IPS DF 6.9 (cell line): ENCODE measurements at regions not wholly inside any gene's neighbourhood (a gene's known extent, or its start where the extent isn't known, plus 50 kb on each side); places are given as distances from the start of the nearest gene placed in this dataset.

Experiments used
- DNase-seq: peaks from one replicate; pipeline ENCODE4 v3.0.0-alpha.2; 2013; ENCODE audit warnings: low read depth, low spot score
- H3K27ac ChIP-seq: one replicate; pipeline ENCODE4 v1.5.1; 2013; ENCODE audit warnings: low read length, control low read depth
- H3K27me3 ChIP-seq: 2 replicates; pipeline ENCODE4 v1.6.1; 2013; ENCODE audit warnings: mild to moderate bottlenecking, low read length; ENCODE audit not compliant: control insufficient read depth, insufficient read depth
- H3K36me3 ChIP-seq: 2 replicates; pipeline ENCODE4 v1.6.1; 2013; ENCODE audit warnings: low read length; ENCODE audit not compliant: control insufficient read depth, insufficient read depth
- H3K4me1 ChIP-seq: 2 replicates; pipeline ENCODE4 v1.6.1; 2013; ENCODE audit warnings: low read length; ENCODE audit not compliant: control insufficient read depth, insufficient read depth
- H3K4me3 ChIP-seq: 2 replicates; pipeline ENCODE4 v1.5.1; 2013; ENCODE audit warnings: mild to moderate bottlenecking, low read length
- H3K9me3 ChIP-seq: 2 replicates; pipeline ENCODE4 v1.6.1; 2013; ENCODE audit warnings: low read length, inconsistent platforms; ENCODE audit not compliant: control insufficient read depth, insufficient read depth
- WGBS: extraction: QIAGEN DNeasy Blood & Tissue Kit; methylation state at CpG from one replicate; pipeline ENCODE4 v1.1.7; 2013; ENCODE audit warnings: mixed read lengths, missing lambda C conversion rate; ENCODE audit not compliant: insufficient read length, insufficient coverage; 5-methylcytosine and 5-hydroxymethylcytosine counted together

DNA sequence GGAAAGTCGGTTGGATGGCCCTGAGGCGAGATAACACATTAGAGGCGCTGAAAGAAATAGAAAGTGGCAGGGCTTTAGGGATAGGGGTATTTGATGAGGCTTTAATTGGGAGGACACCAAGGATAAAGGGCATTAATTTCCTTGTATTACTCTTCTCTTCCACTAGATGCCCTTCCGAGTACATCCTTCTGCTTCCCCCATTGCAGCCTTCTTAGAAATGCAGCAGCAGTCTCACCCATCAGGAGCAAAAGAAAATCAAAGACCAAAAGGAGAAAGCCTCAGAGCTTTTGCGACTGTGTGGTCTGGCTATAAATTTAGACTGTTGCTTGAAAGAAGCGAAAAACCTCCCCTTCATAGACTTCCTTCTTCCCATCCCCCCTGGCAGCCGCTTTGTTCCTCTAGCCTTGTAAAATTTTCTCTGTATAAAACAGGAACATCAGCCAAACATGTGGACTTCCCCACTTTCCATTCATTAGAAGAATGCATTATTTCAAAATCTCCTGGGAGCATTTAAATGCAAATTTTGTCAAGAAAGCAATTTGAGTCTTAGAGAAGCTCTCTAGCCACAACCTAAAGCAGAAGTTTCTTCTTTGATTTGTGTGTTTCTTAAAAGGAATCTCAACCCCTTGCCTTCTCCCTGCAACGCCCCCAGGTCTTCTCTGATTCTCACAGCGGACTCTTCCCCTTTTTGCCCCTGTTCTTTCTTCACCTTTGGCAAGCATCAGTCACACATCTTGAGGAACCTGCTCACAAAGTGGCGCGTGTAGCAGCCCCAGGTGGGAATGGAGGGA lies 76.6 kb downstream of the NDUFS5 start:
- WGBS: no CpG with 5 or more reads among the region's 11 CpGs
- Histone ChIP-seq H3K9me3 (no peaks in the 10 kb centered on the region), H3K27ac (peak overlapping the region; percentile 18), H3K4me1 (peaks cover 6% of the 10 kb centered on the region; the same call in 1 of the 2 replicates), H3K36me3 (no peaks in the 10 kb centered on the region), H3K4me3 (no peak overlapping the region), H3K27me3 (no peaks in the 10 kb centered on the region)
- no peak for DNase-seq

DNA sequence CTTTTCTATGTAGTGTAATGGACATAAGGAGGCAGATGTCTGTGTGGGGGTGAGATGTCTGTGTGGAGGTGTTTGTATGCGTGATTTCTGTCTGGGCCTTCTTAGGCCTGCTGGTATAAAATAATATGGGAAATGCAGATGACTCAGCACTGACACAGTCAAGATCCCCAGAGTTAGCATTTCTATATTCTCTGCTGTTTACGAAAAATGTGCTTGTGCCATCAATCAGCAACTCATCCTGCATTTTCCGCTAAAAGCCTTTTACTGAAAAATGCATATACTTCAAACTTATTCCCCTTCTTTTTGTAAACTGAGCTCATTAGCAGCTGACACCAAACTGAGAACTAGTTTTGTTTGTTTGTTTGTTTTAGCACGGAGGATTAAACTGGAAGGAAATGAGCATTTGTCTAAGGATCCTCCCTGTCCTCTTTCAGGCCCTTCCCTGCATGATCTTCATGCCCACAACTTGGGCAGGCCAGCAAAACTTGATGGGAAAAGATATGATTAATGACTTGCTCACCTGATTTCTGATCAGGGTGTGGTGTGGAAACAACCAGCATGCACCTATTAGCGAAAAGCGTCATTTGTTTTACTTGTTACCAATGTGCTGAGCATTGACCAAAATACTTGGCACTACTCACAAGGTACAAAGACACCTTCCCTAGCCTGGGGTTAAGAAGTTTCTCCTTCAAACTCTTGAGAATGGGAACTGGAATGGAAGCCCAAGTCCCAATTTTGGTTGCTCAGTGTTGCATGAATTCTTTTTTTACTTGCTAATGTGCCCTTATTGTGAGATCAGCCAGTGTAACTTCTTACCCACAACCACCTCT lies 77.4 kb downstream of the NDUFS5 start:
- no peaks in the 10 kb centered on the region for H3K36me3 ChIP-seq
- no peaks in the 10 kb centered on the region for H3K27me3 ChIP-seq
- H3K9me3 ChIP-seq: no peaks in the 10 kb centered on the region
- H3K4me3 ChIP-seq: no peak overlapping the region
- no CpG with 5 or more reads among the region's 6 CpGs for WGBS
- peak overlapping the region; percentile 18 for H3K27ac ChIP-seq
- no peak for DNase-seq
- peaks cover 8% of the 10 kb centered on the region; the same call in 1 of the 2 replicates for H3K4me1 ChIP-seq

- H3K4me3 ChIP-seq: peak overlapping the region; percentile 92; the same call in 1 of the 2 replicates
- H3K27me3 ChIP-seq: no peaks in the 10 kb centered on the region
- no peaks in the 10 kb centered on the region for H3K9me3 ChIP-seq
- H3K36me3 ChIP-seq: no peaks in the 10 kb centered on the region
- H3K27ac ChIP-seq: no peak overlapping the region
- DNase-seq: no peak
- H3K4me1 ChIP-seq: peaks cover 8% of the 10 kb centered on the region; the same call in 1 of the 2 replicates
- no CpG with 5 or more reads among the region's 25 CpGs for WGBS
Observed at GRCh38 chr1:39104158-39105060, 78.3 kb downstream of the NDUFS5 start.

DNA sequence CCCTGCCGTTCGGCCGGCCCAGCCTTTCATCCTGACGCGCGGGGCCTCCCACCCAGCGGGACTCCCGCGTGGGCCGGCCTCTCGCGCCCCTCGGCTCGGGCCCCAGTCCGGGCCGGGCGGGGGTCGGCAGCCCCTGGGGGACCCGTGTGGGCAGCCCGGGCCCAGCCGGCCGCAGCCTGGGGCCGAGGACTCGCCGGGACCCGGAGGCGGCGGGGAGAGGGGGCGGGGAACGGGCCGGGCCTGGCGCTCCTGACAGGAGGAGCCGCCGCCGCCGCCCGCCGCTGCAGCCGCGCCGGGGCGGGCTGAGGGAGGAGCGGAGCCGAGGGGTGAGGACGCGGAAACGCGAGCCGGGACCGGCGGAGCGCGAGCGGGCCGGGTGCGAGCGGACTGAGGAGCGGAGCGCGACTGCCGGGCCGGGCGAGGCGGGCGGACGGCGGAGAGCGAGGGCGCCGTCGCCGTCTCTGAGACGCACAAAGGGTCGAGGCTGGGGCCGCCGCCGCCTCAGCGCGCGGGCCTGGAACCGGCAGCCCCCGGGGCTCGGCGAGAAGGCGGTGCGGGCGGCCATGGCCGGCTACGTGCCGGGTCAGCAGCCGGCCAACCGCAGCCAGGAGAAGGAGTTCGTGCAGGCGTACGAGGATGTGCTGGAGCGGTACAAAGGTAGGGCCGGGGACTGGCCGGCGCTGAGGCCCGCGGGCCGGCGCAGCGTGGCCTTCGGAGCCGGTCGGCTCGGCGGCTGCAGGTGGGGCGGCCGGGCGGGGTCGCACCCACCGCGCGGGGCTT lies 79.1 kb downstream of the NDUFS5 start:
- Histone ChIP-seq H3K27me3 (no peaks in the 10 kb centered on the region), H3K36me3 (no peaks in the 10 kb centered on the region), H3K27ac (no peak overlapping the region), H3K4me3 (peak overlapping the region; percentile 92), H3K4me1 (peaks cover 8% of the 10 kb centered on the region; the same call in 1 of the 2 replicates), H3K9me3 (no peaks in the 10 kb centered on the region)
- no CpG with 5 or more reads among the region's 116 CpGs for WGBS
- DNase-seq: no peak

DNA sequence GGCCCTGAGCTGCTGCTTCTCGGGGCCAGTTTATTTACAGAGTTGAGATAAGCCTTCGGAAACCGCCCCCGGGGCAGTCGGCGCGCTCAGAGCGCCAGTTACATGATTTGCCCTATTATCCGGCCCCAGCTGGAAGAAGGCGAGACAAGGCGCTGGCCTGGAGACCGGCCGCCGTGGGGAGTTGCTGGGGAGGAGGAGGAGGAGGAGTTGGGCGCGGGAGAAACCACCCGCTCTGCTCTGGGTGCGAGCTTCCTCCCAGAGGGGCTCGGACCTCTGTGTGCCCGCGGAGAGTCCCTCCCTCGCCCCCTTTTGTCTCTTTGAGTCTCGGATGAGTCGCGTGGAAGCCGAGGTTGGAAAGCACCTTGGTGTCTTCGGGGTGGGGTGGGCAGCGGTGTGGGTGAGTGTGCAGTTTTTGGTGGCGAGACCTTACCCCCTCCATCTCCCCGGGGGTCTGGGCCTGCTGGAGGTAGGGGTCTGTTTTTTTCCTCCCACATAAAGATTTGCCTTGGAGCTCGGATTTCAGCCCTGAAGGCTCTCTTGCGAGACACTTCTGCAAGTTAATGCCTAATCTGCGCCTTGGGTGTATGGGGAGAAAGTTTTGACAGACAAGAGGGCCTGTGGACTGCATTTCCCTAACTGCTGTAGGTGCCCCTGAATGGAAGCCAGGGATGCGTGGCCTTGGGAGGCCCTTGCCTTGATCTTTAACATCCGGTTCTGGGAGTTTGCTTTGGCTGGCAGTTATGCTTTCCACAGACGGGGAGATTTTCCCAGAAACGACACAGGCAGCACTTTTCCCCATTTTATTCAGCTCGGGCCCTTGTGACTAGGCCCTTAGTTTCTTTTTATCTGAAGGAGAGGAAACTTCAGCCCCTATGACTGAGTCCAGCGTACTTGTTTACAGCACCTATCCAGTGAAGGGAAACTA lies 80.0 kb downstream of the NDUFS5 start:
- H3K36me3 ChIP-seq: no peaks in the 10 kb centered on the region
- H3K27ac ChIP-seq: no peak overlapping the region
- H3K27me3 ChIP-seq: no peaks in the 10 kb centered on the region
- peaks cover 8% of the 10 kb centered on the region; the same call in 1 of the 2 replicates for H3K4me1 ChIP-seq
- H3K9me3 ChIP-seq: no peaks in the 10 kb centered on the region
- DNase-seq: no peak
- WGBS: no CpG with 5 or more reads among the region's 39 CpGs
- peak overlapping the region; percentile 92 for H3K4me3 ChIP-seq

GRCh38 chr1:39106801-39107327 lies 80.7 kb downstream of the NDUFS5 start:
- Histone ChIP-seq H3K9me3 (no peaks in the 10 kb centered on the region), H3K27me3 (no peaks in the 10 kb centered on the region), H3K27ac (no peak overlapping the region), H3K4me3 (peak overlapping the region; percentile 19; the same call in 1 of the 2 replicates), H3K36me3 (no peaks in the 10 kb centered on the region), H3K4me1 (peaks cover 8% of the 10 kb centered on the region; the same call in 1 of the 2 replicates)
- WGBS: no CpG with 5 or more reads among the region's 4 CpGs
- no peak for DNase-seq

DNA sequence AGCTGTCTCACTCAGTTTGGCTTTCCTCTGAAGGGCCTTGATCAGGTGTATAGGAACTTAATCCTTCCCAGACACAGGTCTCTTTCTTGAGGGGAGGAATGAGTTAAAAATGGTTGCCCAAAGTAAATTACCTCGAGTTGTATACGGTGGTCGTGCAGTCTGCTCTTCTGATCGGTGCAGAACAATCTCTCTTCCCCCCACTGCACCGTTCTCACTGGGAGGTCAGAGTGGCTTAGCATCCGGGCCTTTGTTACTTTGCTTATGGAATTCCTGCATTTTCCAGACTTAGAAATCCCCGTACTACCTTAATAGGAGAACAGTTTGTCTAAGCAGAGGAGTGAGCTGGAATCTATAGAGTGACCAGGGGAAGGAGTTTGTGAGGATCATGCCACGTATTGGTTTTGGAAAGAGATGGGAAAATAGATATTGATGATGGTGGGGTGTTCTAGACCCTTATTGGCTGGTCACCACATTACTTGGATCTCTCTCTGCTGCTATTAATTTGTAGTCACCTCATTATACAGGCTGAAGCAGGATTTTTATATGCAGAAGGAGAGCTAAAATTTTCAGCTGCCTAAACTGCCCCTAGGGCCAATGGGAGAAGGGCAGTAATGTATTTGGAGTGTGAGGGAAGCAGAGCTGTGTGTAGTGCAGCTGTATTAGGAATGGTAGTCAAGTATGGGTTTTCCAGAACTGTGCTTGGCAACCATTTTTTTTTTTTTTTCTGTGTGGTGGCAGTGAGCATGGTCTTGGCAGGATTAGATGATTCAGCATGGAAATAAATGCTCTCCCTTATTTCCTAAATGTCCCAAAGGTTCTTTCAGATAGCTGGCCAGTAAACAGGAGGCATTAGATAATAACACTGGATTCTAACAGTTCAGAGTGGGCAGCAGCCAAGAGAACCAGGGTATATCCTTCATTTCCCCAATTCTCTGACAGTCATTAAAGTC lies 81.5 kb downstream of the NDUFS5 start:
- DNase-seq: no peak
- Histone ChIP-seq H3K9me3 (no peaks in the 10 kb centered on the region), H3K27ac (no peak overlapping the region), H3K4me1 (peaks cover 8% of the 10 kb centered on the region; the same call in 1 of the 2 replicates), H3K4me3 (peak overlapping the region; percentile 19; the same call in 1 of the 2 replicates), H3K27me3 (no peaks in the 10 kb centered on the region), H3K36me3 (no peaks in the 10 kb centered on the region)
- WGBS: no CpG with 5 or more reads among the region's 8 CpGs

- no peaks in the 10 kb centered on the region for H3K27me3 ChIP-seq
- DNase-seq: no peak
- H3K36me3 ChIP-seq: no peaks in the 10 kb centered on the region
- H3K9me3 ChIP-seq: no peaks in the 10 kb centered on the region
- no peak overlapping the region for H3K4me3 ChIP-seq
- H3K27ac ChIP-seq: no peak overlapping the region
- peaks cover 6% of the 10 kb centered on the region; the same call in 1 of the 2 replicates for H3K4me1 ChIP-seq
- WGBS: no CpG with 5 or more reads among the region's 2 CpGs
Observed at GRCh38 chr1:39109644-39110043, 83.5 kb downstream of the NDUFS5 start.
